GM12891 (cell line): ENCODE measurements at regions not wholly inside any gene's neighbourhood (a gene's known extent, or its start where the extent isn't known, plus 50 kb on each side); places are given as distances from the start of the nearest gene placed in this dataset.

Source experiments
- DNase-seq: peaks from one replicate; pipeline ENCODE4 v3.0.0; 2011; ENCODE audit warnings: low spot score; ENCODE audit not compliant: insufficient read length
- FAIRE-seq: peaks from 2 replicates; lab custom pipeline; 2011; peaks lifted over from hg19 to GRCh38; lab: Jason Lieb, UNC
- PAX5 ChIP-seq: IDR thresholded peaks from 2 replicates; pipeline ENCODE4 v1.6.1; 2011; ENCODE audit warnings: low read length, moderate library complexity, mild to moderate bottlenecking; ENCODE audit not compliant: insufficient read depth, severe bottlenecking
- POLR2A ChIP-seq: IDR thresholded peaks from 2 replicates; pipeline ENCODE4 v1.6.1; 2011; ENCODE audit warnings: low read depth, low read length, control low read depth
- POLR2AphosphoS5 ChIP-seq: IDR thresholded peaks from 2 replicates; pipeline ENCODE4 v1.6.1; 2011; ENCODE audit warnings: low read depth, low read length, control low read depth
- POU2F2 ChIP-seq: IDR thresholded peaks from 2 replicates; pipeline ENCODE4 v1.6.1; 2011; ENCODE audit warnings: low read depth, mild to moderate bottlenecking, control low read depth, low read length, moderate library complexity
- SPI1 ChIP-seq: IDR thresholded peaks from 2 replicates; pipeline ENCODE4 v1.6.1; 2011; ENCODE audit warnings: low read depth, low read length, control low read depth
- TAF1 ChIP-seq: IDR thresholded peaks from 2 replicates; pipeline ENCODE4 v1.6.1; 2011; ENCODE audit warnings: low read depth, low read length, control low read depth

DNA sequence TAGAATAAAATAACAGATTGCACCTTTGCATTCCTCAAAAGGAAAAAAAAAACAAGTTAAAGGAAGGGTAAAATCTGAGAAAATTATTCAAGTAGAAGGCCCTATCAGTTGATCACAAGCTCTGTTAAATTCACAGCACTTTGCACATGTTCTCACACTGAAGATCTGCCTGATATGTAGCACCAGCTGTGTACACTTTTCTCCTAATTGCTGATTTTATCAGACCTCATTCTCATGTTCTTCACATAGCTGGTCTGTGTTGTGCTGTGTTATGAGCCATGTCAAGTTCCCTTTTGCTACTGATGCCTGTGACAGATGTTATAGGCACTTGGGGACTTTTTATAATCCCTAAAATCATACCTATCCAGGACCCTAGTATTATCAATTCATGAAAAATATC, 390.4 kb upstream of the PRR16 start:
- no peak for DNase-seq
- TF ChIP-seq POLR2A: no peak
- TF ChIP-seq POLR2AphosphoS5: no peak
- no peak for TF ChIP-seq PAX5
- no peak for TF ChIP-seq POU2F2
- no peak for TF ChIP-seq TAF1
- no peak for TF ChIP-seq SPI1
- FAIRE-seq: no peak

DNA sequence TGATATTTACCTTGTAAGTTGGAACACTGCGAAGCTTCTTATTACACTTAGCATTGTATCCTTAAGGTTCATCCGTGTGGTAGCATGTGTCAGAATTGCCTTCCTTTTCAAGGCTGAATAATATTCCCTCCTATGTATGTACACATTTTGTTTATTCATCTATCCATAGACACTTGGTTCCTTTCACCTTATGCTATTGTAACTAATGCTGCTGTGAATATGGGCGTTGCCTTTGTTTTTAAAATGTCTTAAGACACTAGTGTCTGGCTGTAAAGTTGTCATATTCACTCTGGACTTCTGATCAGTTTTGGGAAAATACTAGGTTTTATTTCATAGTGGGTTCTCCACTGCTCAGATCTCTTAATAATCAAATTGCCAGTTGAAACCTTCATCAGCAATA, 383.3 kb upstream of the PRR16 start:
- FAIRE-seq (no peak), DNase-seq (no peak)

DNA sequence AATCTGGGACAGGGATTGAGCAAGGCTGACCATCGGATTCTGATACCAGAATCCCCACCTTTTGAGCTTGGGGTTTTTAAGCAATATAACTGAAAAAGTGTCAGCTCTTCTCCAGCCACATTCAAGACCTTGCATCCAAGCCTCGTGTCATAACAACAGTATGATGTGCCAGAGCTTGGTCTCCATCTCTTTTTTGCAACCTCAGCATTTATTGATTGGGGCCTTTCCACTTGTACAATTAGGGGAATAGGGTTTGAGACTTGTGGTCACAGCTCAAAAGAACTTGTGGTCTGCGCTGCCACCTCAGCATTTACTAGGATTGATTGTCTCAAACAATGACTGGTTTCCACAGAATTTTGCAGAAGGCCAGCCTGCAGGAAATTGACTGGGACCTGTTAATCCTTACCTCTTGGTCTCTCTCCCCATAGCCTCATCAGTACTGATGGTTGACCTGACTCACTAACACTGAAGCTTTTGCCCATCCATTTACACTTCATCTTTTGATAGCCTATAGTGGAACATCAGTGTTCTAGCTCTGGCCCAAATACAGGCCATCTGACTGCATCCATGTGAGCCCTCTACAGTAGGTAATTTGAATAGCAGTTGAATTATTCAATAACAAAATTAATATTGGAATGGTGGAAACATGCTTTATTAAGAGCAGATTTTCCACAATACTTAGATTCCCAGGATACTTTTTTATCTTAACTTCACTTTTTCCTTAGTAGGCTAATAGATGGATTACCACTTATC, 381.6 kb upstream of the PRR16 start:
- DNase-seq: no peak
- FAIRE-seq: no peak
- TF ChIP-seq POLR2AphosphoS5: no peak
- TF ChIP-seq SPI1: no peak
- TF ChIP-seq POU2F2: no peak
- TF ChIP-seq PAX5: no peak
- no peak for TF ChIP-seq TAF1
- TF ChIP-seq POLR2A: no peak

More for the DNA sequence above, 383.3 kb upstream of the PRR16 start:
- TF ChIP-seq POU2F2 (no peak), PAX5 (no peak), POLR2AphosphoS5 (no peak), TAF1 (no peak), SPI1 (no peak), POLR2A (no peak)

DNA sequence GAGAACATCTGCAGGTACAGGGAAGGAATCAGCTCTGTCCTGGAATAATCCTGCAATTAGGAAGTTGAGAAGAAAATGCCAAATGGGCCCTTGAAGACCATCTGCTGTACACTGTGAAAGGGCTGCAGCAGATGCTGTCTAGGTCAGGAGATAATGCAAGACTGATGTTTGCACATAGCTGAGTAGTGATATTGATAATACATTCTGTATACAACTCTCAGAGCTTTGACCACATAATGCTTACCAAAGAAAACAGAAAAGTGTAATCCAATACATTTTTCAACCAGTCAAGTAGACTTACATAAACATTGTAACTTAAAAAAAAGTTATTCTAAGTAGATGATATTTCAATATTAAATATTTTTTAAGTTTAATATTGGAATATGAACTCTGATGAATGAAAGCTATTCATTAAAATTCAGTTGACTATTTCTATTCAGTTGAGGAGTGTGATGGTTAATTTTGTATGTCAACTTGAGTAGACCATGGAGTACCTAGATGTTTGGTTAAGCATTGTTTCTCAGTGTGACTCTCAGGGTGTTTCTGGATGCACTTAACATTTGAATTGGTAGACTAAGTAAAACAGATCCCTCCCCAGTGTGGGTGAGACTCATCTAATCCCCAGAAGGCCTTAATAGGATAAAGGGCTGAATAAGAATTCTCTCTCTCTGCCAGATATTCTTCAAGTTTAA, 380.1 kb upstream of the PRR16 start:
- TF ChIP-seq PAX5: no peak
- no peak for TF ChIP-seq POLR2A
- FAIRE-seq (no peak), DNase-seq (no peak)

DNA sequence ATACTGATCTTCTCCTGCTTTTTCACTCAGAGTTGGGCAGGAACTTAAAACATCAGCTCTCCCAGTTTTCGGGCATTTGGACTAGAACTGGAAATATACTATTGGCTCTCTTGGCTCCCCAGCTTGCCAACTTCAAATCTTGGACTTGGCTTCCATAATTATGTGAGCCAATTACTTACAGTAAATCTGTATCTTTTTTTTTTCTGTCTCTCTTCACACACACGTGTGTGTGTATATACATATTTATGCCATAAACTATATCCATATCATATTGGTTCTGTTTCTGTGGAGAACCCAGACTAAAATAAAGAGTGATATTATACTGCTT, 379.6 kb upstream of the PRR16 start:
- FAIRE-seq (no peak), DNase-seq (no peak)
- no peak for TF ChIP-seq POU2F2
- no peak for TF ChIP-seq SPI1
- TF ChIP-seq PAX5: no peak
- no peak for TF ChIP-seq POLR2AphosphoS5
- TF ChIP-seq POLR2A: no peak
- no peak for TF ChIP-seq TAF1

DNA sequence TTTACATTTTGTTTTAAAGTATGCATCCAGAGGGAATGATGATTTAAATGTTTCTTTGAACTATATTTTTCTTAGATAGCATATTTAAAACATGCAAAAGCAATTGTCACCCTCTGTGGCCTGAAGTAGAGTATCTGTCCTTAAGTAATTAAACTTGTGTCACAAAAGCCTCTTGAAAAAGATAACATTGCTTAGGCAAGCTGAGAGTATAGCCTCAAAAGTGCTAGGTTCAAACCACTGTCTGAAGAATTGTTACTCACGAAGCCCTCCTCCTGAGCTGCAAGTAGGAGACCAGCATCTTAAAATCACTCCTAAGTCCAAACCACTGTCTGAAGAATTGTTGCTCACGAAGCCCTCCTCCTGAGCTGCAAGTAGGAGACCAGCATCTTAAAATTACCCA, 378.0 kb upstream of the PRR16 start:
- DNase-seq (no peak), FAIRE-seq (no peak)
- TF ChIP-seq POU2F2 (no peak), SPI1 (no peak), TAF1 (no peak), POLR2AphosphoS5 (no peak), PAX5 (no peak), POLR2A (no peak)

DNA sequence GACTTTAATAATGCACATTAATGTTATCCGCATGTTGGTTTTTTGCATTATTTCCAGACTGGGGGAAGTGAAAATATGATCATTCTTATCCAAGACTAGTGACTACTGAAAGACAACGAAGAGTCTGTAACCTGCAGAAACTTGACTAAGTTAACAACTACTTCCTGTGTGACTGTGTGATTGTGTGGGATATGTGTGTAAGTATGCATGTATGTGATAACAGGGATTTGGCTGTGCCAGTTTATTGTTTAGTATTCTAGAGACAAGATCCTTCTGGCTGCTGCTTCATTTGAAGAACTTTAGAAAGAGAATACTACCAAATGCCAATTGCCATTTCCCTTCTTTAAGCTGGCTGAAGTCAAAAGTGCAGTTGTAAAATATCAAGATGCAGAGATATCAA, 375.7 kb upstream of the PRR16 start:
- DNase-seq (no peak), FAIRE-seq (no peak)
- TF ChIP-seq POLR2AphosphoS5 (no peak), POU2F2 (no peak), POLR2A (no peak), TAF1 (no peak), PAX5 (no peak), SPI1 (no peak)

DNA sequence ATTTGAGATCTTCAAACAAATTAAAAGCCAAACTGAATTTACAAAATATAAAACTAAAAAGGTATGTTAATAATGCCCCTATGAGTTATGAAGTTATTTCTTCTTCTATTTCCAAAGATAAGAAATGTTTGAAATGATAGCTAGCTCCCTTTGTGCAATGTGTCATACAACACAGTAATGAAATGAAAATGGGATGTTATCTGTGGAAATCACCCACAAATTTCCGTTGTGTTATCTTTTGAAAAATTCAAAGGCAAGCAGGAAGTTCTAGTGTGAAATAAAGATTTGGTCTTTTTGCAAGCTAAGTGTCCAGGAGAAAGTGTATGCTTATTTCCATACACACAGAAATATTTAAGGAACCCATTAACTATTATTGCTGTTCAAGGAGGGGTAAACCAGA, 375.3 kb upstream of the PRR16 start:
- FAIRE-seq (no peak), DNase-seq (no peak)
- TF ChIP-seq POLR2AphosphoS5: no peak
- TF ChIP-seq SPI1: no peak
- TF ChIP-seq POU2F2: no peak
- no peak for TF ChIP-seq PAX5
- no peak for TF ChIP-seq POLR2A
- TF ChIP-seq TAF1: no peak

DNA sequence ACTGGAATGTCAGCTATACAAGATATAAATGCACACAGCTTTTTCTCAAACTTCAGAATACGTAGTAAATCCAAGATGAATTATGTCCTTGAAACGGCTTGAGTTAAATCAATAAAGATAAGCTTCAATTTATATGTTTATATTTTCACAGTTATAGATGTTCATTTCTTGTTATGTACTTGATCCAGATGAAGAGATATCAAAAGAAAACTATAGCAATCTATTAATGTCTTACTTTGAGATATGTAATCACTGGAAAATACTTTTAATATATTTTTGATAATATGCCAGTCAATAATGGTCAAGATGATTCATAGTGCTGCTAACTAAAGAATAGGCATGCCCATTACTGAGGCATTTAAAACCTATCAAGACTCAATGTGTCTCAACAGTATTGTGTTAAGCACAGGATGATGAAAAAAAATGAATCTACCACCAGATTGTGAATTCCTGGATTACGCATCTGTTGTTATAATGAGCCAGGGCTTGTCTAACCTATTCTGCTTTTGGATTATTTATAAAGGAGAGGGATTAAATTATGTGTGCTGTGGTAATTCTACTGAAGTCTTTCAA, 372.6 kb upstream of the PRR16 start:
- TF ChIP-seq PAX5 (no peak), POLR2A (no peak), POU2F2 (no peak), TAF1 (no peak), SPI1 (no peak), POLR2AphosphoS5 (no peak)
- DNase-seq: no peak
- FAIRE-seq: no peak
